Ovary (tissue), 7 donors: ENCODE measurements at regions not wholly inside any gene's neighbourhood (a gene's known extent, or its start where the extent isn't known, plus 50 kb on each side); places are given as distances from the start of the nearest gene placed in this dataset.

Experiments used
- DNase-seq, 5 donors: peaks; one replicate each; pipeline ENCODE4 v3.0.0-alpha.2; 2019 to 2020
- H3K27ac ChIP-seq, 2 donors: fragments of 200-600 bp; one replicate each; pipeline versions ENCODE4 v1.5.1 to v1.8.0; 2019 to 2022
- H3K27me3 ChIP-seq: fragments of 200-600 bp; one replicate; pipeline ENCODE4 v1.8.0; 2022
- H3K36me3 ChIP-seq: fragments of 200-600 bp; sonication (generic); one replicate; pipeline ENCODE4 v1.5.1; 2019
- H3K4me1 ChIP-seq: one replicate; pipeline ENCODE4 v1.8.1; 2013; ENCODE audit warnings: mild to moderate bottlenecking, moderate library complexity; ENCODE audit not compliant: insufficient read depth
- H3K4me3 ChIP-seq: fragments of 200-600 bp; sonication (generic); one replicate; pipeline ENCODE4 v1.5.1; 2017
- H3K9me3 ChIP-seq, 2 donors: fragments of 200-600 bp in 1 of 2; sonication (generic) in 1 of 2; one replicate each; pipeline versions ENCODE4 v1.5.1 to v1.8.1; 2013 to 2019; ENCODE audit warnings: mild to moderate bottlenecking in 1 of 2, moderate library complexity in 1 of 2
- EP300 ChIP-seq: sonication (generic); formaldehyde crosslinking; IDR thresholded peaks from one replicate; pipeline ENCODE4 v1.6.1; 2017; ENCODE audit warnings: antibody characterized with exemption
- POLR2A ChIP-seq: fragments of 450-650 bp; IDR thresholded peaks from one replicate; pipeline ENCODE4 v1.6.1; 2017; ENCODE audit warnings: antibody characterized with exemption, mild to moderate bottlenecking, moderate library complexity
- WGBS, 3 donors: extraction: QIAGEN DNeasy Blood & Tissue Kit in 1 of 3; methylation state at CpG; one replicate each; pipeline versions ENCODE4 v1.1.5 to v1.1.7; 2013 to 2017; 5-methylcytosine and 5-hydroxymethylcytosine counted together
- intact Hi-C, 4 donors: fragments of 100-400 bp; cut with DNase I; formaldehyde crosslinking; loops; one replicate each; pipeline versions ENCODE4 v1.11.0 to v1.15.1; 2022 to 2023
- TF ChIP-seq, protein P1 (sequence below), 3 donors: fragments of 450-650 bp in 2 of 3; fragments of 200-600 bp in 1 of 3; IDR thresholded peaks; one replicate each; pipeline versions ENCODE4 v1.5.1 to v1.8.0; 2016 to 2022; ENCODE audit warnings: antibody characterized with exemption in 3 of 3, mild to moderate bottlenecking in 1 of 3
- donor health status: DM: no; HTN: no; CAD: no; lungs with moderate emphysema.
- donor health status: DM: no; HTN: no; CAD: no.
- donor health status: Bipolar disorder and iron deficiency.
- donor health status: DM: no; HTN: no; CAD: no.
- donor health status: DM: yes; HTN: yes; CAD: no.

DNA sequence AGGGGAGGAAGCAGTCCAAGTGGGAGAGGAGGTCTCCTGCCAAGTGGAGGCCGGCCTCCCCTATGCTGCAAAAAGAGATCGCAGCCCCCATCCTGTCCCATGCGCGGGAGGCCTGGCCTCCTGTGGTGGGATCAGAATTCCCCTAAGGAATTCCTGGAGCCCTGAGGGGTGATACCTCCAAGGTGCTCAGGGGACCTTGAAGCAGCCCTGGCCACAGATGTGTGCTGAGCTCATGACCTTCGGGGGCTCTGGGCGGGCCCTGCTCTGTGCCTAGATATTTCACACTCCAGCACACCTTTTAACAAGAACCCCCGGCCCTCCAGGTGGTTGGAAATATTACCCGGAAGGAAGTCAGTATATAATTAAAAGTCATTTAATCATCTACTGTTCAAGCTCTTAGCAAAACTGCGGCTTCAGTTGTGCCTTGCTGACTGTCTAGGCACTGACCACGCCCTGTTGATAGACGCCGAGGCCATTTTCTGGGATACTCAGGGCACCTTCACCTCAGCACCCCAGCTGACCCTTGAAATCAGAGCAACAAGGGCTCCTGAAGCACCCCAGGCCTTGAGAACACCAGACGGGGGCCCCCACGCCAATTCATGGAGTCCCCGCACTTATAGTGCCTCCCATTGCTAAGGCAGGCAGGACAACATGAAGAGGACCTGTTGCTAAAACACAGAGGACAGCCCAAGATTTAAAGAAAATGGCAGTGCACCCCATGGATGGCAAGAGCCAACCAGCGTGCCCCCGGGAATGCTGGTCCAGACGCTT, 119.1 kb downstream of the NDUFA10 start:
- intact Hi-C loops = no loop called here
- TF ChIP-seq POLR2A (no peak), EP300 (no peak)
- TF ChIP-seq, protein P1, sequence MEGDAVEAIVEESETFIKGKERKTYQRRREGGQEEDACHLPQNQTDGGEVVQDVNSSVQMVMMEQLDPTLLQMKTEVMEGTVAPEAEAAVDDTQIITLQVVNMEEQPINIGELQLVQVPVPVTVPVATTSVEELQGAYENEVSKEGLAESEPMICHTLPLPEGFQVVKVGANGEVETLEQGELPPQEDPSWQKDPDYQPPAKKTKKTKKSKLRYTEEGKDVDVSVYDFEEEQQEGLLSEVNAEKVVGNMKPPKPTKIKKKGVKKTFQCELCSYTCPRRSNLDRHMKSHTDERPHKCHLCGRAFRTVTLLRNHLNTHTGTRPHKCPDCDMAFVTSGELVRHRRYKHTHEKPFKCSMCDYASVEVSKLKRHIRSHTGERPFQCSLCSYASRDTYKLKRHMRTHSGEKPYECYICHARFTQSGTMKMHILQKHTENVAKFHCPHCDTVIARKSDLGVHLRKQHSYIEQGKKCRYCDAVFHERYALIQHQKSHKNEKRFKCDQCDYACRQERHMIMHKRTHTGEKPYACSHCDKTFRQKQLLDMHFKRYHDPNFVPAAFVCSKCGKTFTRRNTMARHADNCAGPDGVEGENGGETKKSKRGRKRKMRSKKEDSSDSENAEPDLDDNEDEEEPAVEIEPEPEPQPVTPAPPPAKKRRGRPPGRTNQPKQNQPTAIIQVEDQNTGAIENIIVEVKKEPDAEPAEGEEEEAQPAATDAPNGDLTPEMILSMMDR (IDR thresholded peaks at IDR 0.05) = no peak
- Histone ChIP-seq H3K9me3 (no peaks in the 10 kb centered on the region), H3K27me3 (no peaks in the 10 kb centered on the region), H3K4me3 (no peak overlapping the region), H3K4me1 (no peaks in the 10 kb centered on the region), H3K36me3 (no peaks in the 10 kb centered on the region), H3K27ac (no peak overlapping the region)
- DNase-seq = no peak
- WGBS, 3 donors = 89 to 95% (median 92%) methylated on average over 18 of the region's 18 CpGs

DNA sequence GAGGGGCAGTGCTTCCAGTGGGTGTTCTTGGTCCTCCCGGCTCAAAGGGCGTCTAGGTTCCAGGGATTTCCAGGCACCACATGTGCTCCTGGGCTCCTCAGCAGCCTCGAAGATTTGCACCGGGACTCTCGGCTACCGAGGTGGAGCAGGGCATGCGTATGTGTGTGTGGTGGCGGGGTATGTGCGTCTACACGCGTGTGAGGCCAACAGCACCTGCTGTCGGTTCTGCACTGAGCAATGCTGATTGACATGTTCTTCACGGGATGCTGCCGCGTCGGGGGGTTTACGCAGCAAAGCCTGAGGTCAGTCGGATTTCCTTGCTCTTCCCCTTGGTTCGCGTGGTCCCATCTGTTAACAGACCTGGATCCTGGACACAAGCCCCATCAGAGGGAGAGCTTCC, 119.8 kb downstream of the NDUFA10 start:
- intact Hi-C loops = no loop called here
- no peak for DNase-seq
- no peaks in the 10 kb centered on the region for H3K9me3 ChIP-seq
- WGBS, 3 donors = 85 to 95% (median 91%) methylated on average over 20 of the region's 20 CpGs
- H3K4me3 ChIP-seq = no peak overlapping the region
- no peaks in the 10 kb centered on the region for H3K36me3 ChIP-seq
- H3K27ac ChIP-seq = no peak overlapping the region
- TF ChIP-seq EP300 (no peak), POLR2A (no peak)
- TF ChIP-seq, protein P1 (IDR thresholded peaks at IDR 0.05) = no peak
- no peaks in the 10 kb centered on the region for H3K4me1 ChIP-seq
- H3K27me3 ChIP-seq = no peaks in the 10 kb centered on the region

DNA sequence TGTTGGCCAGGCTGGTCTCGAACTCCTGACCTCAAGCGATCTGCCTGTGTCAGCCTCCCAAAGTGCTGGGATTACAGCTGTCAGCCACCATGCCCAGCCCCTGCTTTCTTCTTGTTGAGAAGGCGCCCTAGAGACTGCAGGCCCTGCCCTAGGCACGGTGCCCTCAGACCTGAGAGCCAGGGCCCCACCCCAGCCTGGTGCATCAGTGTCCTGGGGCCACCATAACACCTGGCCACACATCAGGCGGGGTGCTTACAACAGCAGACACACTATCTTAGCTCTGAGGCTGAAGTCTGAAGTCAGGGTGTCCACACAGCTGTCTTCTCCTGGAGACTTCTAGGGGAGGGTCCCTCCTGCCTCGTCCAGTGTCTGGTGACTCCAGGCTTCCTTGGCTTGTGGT, 120.6 kb downstream of the NDUFA10 start:
- DNase-seq = no peak
- no peaks in the 10 kb centered on the region for H3K9me3 ChIP-seq

DNA sequence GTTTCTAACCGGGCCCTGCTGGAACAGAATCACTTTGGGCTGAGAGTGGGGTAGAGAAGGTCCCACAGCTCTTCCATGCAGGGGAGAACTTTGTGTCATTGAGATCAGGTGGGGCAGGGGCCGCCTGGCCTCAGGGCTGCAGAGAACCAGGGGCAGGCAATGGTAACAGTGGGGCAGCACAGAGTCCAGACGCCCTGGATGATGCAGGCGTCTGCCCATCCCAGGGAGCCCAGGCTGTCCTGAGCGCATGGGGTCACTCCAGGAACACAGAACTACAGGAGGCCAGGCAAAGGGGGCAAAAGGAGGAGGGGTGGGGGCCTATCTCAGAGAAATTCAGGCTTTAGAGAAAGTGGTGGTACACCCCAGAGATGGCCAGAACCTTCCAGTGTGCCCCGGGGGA, 121.3 kb downstream of the NDUFA10 start:
- TF ChIP-seq, protein P1 (IDR thresholded peaks at IDR 0.05) = no peak
- TF ChIP-seq POLR2A (no peak), EP300 (no peak)
- intact Hi-C loops = no loop called here
- H3K36me3 ChIP-seq = no peaks in the 10 kb centered on the region
- no peaks in the 10 kb centered on the region for H3K27me3 ChIP-seq
- H3K4me1 ChIP-seq = no peaks in the 10 kb centered on the region
- no peak overlapping the region for H3K4me3 ChIP-seq
- no peaks in the 10 kb centered on the region for H3K9me3 ChIP-seq
- H3K27ac ChIP-seq = no peak overlapping the region
- DNase-seq = no peak
- 90 to 93% (median 91%) methylated on average over 6 of the region's 6 CpGs for WGBS, 3 donors

More for the DNA sequence above, 120.6 kb downstream of the NDUFA10 start:
- WGBS, 3 donors = 93 to 100% (median 97%) methylated on average over 6 of the region's 6 CpGs
- intact Hi-C loops = no loop called here
- Histone ChIP-seq H3K27ac (no peak overlapping the region), H3K4me3 (no peak overlapping the region), H3K36me3 (no peaks in the 10 kb centered on the region), H3K27me3 (no peaks in the 10 kb centered on the region), H3K4me1 (no peaks in the 10 kb centered on the region)
- TF ChIP-seq POLR2A = no peak
- TF ChIP-seq, protein P1 (IDR thresholded peaks at IDR 0.05) = no peak
- TF ChIP-seq EP300 = no peak
